ENCODE measurements at regions not wholly inside any gene's neighbourhood (a gene's known extent, or its start where the extent isn't known, plus 50 kb on each side); places are given as distances from the start of the nearest gene placed in this dataset.

- TF ChIP-seq CTCF (conservative IDR thresholded peaks at IDR 0.05; ENCODE audit: low read length) = no peak
- TF ChIP-seq EZH2phosphoT487 (IDR thresholded peaks at IDR 0.05; ENCODE audit: borderline replicate concordance) = no peak
Observed at GRCh38 chrX:18016941-18017340, 155.8 kb upstream of the RAI2 start.

Measured in Loucy (cell line).